LNCaP clone FGC (cell line): ENCODE measurements at regions not wholly inside any gene's neighbourhood (a gene's known extent, or its start where the extent isn't known, plus 50 kb on each side); places are given as distances from the start of the nearest gene placed in this dataset.

ENCODE experiments used
- DNase-seq: peaks from one replicate; pipeline ENCODE4 v3.0.0-alpha.2; 2011; ENCODE audit warnings: low read depth
- H3K4me3 ChIP-seq: 2 replicates; pipeline ENCODE4 v1.5.1; 2011; ENCODE audit warnings: mild to moderate bottlenecking, low read depth, low read length, control low read depth
- CTCF ChIP-seq: IDR thresholded peaks from 2 replicates; pipeline ENCODE4 v1.5.1; 2012; ENCODE audit warnings: mild to moderate bottlenecking; ENCODE audit not compliant: control insufficient read depth, insufficient read depth; ENCODE audit errors: extremely low read depth

DNA sequence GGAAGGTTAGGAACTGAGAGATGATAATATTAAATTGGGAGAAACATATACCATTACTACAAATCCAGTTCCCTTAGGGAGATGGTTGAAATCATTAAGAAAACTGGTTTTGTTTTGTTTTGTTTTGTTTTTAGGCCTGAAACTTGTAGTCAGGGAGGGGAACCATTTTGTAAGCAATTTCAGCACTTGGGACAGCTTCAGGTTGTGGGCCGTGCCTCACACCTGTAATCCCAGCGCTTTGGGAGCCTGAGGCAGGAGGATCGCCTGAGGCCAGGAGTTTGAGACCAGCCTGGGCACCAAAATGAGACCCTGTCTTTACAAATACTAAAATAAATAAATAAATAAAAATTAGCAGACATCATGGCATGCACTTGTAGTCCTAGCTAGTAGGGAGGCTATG, 694.3 kb upstream of the NR5A2 start:
- no peak for TF ChIP-seq CTCF
- no peak for DNase-seq
- no peak overlapping the region for H3K4me3 ChIP-seq

DNA sequence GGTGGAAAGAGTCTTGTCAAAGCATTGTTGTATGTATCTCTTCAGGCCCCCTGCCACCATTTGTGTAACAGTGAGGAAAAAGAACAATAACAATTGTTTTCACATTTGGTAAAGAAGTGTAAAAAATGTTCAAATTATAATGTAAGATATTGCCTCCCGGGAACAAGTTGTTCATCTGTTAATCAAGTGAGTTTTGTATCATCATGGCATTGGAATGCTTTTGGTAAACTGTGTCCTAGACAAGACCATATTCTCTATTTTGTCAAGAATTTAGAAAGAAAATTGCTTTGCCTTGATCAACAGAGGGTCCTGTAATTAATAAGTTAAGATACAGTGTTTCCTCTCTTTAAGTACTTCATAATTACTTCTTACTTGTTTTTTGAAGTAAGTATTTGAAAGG, 692.0 kb upstream of the NR5A2 start:
- no peak overlapping the region for H3K4me3 ChIP-seq
- DNase-seq, result no peak

GRCh38 chr1:199336745-199337640, 690.5 kb upstream of the NR5A2 start:
- no peak for DNase-seq
- no peak overlapping the region for H3K4me3 ChIP-seq
- TF ChIP-seq CTCF, result no peak

More for the DNA sequence above, 692.0 kb upstream of the NR5A2 start:
- no peak for TF ChIP-seq CTCF

DNA sequence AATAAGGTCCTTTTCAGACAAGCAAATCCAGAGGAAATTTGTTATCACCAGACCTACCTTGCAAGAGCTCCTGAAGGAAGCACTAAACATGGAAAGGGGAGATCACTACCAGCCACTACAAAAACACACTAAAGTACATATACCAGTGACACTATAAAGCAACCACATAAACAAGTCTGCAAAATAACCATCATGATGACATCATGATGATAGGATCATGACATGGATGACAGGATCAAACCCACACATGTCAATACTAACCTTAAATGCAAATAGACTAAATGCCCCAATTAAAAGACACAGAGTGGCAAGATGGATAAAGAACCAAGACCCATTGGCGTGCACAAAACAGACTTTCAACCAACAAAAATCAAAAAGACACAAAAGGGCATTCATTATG, 688.8 kb upstream of the NR5A2 start:
- H3K4me3 ChIP-seq, result no peak overlapping the region
- no peak for DNase-seq
- TF ChIP-seq CTCF, result no peak

- no peak for DNase-seq
- no peak overlapping the region for H3K4me3 ChIP-seq
- no peak for TF ChIP-seq CTCF
Observed at GRCh38 chr1:199352351-199352750, 675.2 kb upstream of the NR5A2 start.

- no peak overlapping the region for H3K4me3 ChIP-seq
- no peak for DNase-seq
- TF ChIP-seq CTCF, result no peak
Observed at GRCh38 chr1:199353906-199354305, 673.6 kb upstream of the NR5A2 start.

DNA sequence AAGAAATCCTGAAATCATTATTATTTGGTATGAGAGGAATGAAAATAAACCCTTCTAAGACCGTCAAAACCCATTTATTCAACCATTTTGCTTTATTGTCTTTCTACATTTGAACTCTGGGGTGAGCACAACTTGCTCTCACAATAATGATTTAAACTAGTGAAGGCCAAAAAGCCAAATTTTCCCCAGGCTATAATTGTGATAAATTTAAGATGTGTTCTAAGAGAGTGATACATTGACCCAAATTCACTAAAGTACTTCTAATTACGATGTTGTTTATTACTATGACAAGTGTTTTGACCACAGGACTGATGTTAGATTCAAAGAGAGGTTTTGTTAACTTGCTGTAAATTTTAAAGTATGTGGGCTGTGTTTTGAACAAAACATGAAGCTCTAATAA, 670.9 kb upstream of the NR5A2 start:
- no peak for DNase-seq

More for the DNA sequence above, 670.9 kb upstream of the NR5A2 start:
- H3K4me3 ChIP-seq, result no peak overlapping the region
- no peak for TF ChIP-seq CTCF
